Panc1 (cell line): ENCODE measurements at regions not wholly inside any gene's neighbourhood (a gene's known extent, or its start where the extent isn't known, plus 50 kb on each side); places are given as distances from the start of the nearest gene placed in this dataset.
A peak's percentile ranks its signal among the peaks of the same experiment; 100 is the strongest.
"Not testable (repeated sequence)": the region's sequence is repeated elsewhere in the genome, so short reads cannot be mapped to it uniquely, and the experiment has no call there.

Experiments used
- ATAC-seq: fragments of 200-7000 bp; cut with Tn5 transposase; 2 replicates; pipeline ENCODE4 v1.9.1; 2020; ENCODE audit warnings: mild to moderate bottlenecking, moderate library complexity
- BruUV-seq: library from RNA; stranded (reverse); fragments of 400-500 nt; replicated peaks from 2 replicates; lab custom pipeline; 2021; lab: Mats Ljungman, UMichigan
- CTCF ChIA-PET: fragments of 300-600 bp; sonication (Branson Sonifier 250); formaldehyde crosslinking; loops from one replicate; lab custom pipeline; 2022; ENCODE audit warnings: antibody characterized with exemption; lab: Charles Lee
- POLR2A ChIA-PET: fragments of 300-600 bp; sonication (Branson Sonifier 250); formaldehyde crosslinking; loops from one replicate; lab custom pipeline; 2022; ENCODE audit warnings: antibody characterized with exemption; lab: Charles Lee
- DNase-seq: peaks from one replicate; pipeline ENCODE4 v3.0.0-alpha.2; 2010; ENCODE audit warnings: low read depth, low spot score
- H3K27ac ChIP-seq: 2 replicates; pipeline ENCODE4 v1.5.1; 2011; ENCODE audit warnings: mild to moderate bottlenecking, low read length, inconsistent platforms
- H3K27me3 ChIP-seq: fragments of 200-500 bp; sonication (Bioruptor generic); 2 replicates; pipeline ENCODE4 v1.6.0; 2014; ENCODE audit warnings: low read length, inconsistent platforms; ENCODE audit not compliant: control insufficient read depth, insufficient read depth
- H3K36me3 ChIP-seq: fragments of 200-500 bp; sonication (Bioruptor generic); 2 replicates; pipeline ENCODE4 v1.5.1; 2014; ENCODE audit warnings: inconsistent platforms, mild to moderate bottlenecking, low read length, moderate library complexity; ENCODE audit not compliant: control insufficient read depth, insufficient read depth
- H3K4me1 ChIP-seq: 2 replicates; pipeline ENCODE4 v1.5.1; 2011; ENCODE audit warnings: inconsistent platforms, mild to moderate bottlenecking, low read length, moderate library complexity; ENCODE audit not compliant: control insufficient read depth, insufficient read depth
- H3K4me3 ChIP-seq, 2 experiments: 2 replicates each; pipeline ENCODE4 v1.5.1; 2011 to 2012; ENCODE audit warnings: low read depth in 2 of 2, low read length in 2 of 2, mild to moderate bottlenecking in 2 of 2, inconsistent platforms in 1 of 2, moderate library complexity in 1 of 2
- H3K9me3 ChIP-seq: fragments of 200-500 bp; sonication (Bioruptor generic); 2 replicates; pipeline ENCODE4 v1.5.1; 2014; ENCODE audit warnings: low read depth, mild to moderate bottlenecking, inconsistent platforms, low read length, moderate library complexity; ENCODE audit not compliant: control insufficient read depth, insufficient read depth
- POLR2AphosphoS5 ChIP-seq: IDR thresholded peaks from 2 replicates; pipeline ENCODE4 v1.6.1; 2012; ENCODE audit warnings: mild to moderate bottlenecking, low read depth, low read length, moderate library complexity
- SIN3A ChIP-seq: IDR thresholded peaks from 2 replicates; pipeline ENCODE4 v1.6.1; 2012; ENCODE audit warnings: low read depth, mild to moderate bottlenecking, low read length, moderate library complexity, borderline replicate concordance; ENCODE audit not compliant: insufficient read depth
- TCF7L2 ChIP-seq: IDR thresholded peaks from 2 replicates; pipeline ENCODE4 v1.6.1; 2011; ENCODE audit warnings: mild to moderate bottlenecking, low read depth, low read length, inconsistent platforms
- in situ Hi-C: cut with HindIII; loops from 2 replicates; pipeline ENCODE4 v1.10.0; 2016; ENCODE audit warnings: low sequenced_read_pairs, low pct_unique_long_range_greater_than_20kb
- intact Hi-C: fragments of 100-400 bp; cut with micrococcal nuclease; formaldehyde crosslinking; loops from one replicate; pipeline ENCODE4 v1.10.0; 2022; ENCODE audit not compliant: unreplicated experiment
- TF ChIP-seq, protein P1 (sequence below): fragments of 450-650 bp; IDR thresholded peaks from 2 replicates; pipeline ENCODE4 v1.5.1; 2017; ENCODE audit warnings: mild to moderate bottlenecking
- TF ChIP-seq, protein P2 (sequence below), 2 experiments: IDR thresholded peaks; 2 replicates each; pipeline ENCODE4 v1.6.1; 2011 to 2012; ENCODE audit warnings: low read depth in 2 of 2, control low read depth in 1 of 2, low read length in 1 of 2, mild to moderate bottlenecking in 1 of 2, moderate library complexity in 1 of 2; ENCODE audit not compliant: insufficient read depth in 1 of 2

DNA sequence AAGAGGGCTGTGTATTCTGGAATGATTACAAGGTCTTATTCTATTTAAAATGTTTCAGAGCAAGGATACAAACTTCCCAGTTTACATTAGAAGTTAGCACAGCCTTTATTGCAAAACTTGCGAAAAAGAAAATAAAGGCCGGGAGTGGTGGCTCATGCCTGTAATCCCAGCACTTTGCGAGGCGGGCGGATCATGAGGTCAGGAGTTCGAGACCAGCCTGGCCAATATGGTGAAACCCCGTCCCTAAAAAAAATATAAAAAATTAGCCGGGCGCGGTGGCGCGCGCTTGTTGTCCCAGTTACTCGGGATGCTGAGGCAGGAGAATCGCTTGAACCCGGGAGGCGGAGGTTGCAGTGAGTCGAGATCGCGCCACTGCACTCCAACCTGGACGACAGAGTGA, 87.1 kb downstream of the TRIM27 start:
- H3K4me1 ChIP-seq, BruUV-seq, DNase-seq, ATAC-seq, POLR2A ChIA-PET, in situ Hi-C loops, H3K27ac ChIP-seq, H3K27me3 ChIP-seq, H3K9me3 ChIP-seq, H3K36me3 ChIP-seq: not testable (repeated sequence)
- CTCF ChIA-PET = interaction anchor here (0.5 to 1.7 kb wide), 9 partner anchors 26 to 179 kb away, joined by 3 to 9 read pairs (median 4); partner anchors contain the start of gene TRIM27
- H3K4me3 ChIP-seq = peak overlapping the region; percentile 67 to 90
- intact Hi-C loops = loop anchor here (2.0 to 5.0 kb wide), 3 partner anchors 106 to 180 kb away; no protein-coding TSS in a partner anchor

DNA sequence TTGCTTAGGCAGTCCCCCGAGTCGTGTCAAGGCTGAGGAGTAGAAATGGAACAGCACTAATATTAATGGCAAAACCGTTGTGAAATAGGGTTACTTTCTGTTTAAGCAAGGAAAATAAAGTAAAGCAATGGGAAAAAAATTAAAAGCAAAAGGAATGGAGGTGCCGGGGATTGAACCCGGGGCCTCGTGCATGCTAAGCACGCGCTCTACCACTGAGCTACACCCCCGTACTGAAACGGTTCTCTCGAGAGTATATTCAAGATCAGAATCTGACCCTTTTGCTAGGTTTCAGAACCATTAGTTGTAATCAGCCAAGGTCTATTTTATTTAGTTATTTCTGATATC, 85.5 kb downstream of the TRIM27 start:
- DNase-seq = no peak
- BruUV-seq = no TSS peak
- TF ChIP-seq, protein P1, sequence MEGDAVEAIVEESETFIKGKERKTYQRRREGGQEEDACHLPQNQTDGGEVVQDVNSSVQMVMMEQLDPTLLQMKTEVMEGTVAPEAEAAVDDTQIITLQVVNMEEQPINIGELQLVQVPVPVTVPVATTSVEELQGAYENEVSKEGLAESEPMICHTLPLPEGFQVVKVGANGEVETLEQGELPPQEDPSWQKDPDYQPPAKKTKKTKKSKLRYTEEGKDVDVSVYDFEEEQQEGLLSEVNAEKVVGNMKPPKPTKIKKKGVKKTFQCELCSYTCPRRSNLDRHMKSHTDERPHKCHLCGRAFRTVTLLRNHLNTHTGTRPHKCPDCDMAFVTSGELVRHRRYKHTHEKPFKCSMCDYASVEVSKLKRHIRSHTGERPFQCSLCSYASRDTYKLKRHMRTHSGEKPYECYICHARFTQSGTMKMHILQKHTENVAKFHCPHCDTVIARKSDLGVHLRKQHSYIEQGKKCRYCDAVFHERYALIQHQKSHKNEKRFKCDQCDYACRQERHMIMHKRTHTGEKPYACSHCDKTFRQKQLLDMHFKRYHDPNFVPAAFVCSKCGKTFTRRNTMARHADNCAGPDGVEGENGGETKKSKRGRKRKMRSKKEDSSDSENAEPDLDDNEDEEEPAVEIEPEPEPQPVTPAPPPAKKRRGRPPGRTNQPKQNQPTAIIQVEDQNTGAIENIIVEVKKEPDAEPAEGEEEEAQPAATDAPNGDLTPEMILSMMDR = no peak
- TF ChIP-seq, protein P2, sequence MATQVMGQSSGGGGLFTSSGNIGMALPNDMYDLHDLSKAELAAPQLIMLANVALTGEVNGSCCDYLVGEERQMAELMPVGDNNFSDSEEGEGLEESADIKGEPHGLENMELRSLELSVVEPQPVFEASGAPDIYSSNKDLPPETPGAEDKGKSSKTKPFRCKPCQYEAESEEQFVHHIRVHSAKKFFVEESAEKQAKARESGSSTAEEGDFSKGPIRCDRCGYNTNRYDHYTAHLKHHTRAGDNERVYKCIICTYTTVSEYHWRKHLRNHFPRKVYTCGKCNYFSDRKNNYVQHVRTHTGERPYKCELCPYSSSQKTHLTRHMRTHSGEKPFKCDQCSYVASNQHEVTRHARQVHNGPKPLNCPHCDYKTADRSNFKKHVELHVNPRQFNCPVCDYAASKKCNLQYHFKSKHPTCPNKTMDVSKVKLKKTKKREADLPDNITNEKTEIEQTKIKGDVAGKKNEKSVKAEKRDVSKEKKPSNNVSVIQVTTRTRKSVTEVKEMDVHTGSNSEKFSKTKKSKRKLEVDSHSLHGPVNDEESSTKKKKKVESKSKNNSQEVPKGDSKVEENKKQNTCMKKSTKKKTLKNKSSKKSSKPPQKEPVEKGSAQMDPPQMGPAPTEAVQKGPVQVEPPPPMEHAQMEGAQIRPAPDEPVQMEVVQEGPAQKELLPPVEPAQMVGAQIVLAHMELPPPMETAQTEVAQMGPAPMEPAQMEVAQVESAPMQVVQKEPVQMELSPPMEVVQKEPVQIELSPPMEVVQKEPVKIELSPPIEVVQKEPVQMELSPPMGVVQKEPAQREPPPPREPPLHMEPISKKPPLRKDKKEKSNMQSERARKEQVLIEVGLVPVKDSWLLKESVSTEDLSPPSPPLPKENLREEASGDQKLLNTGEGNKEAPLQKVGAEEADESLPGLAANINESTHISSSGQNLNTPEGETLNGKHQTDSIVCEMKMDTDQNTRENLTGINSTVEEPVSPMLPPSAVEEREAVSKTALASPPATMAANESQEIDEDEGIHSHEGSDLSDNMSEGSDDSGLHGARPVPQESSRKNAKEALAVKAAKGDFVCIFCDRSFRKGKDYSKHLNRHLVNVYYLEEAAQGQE (IDR thresholded peaks at IDR 0.05; ENCODE audit: insufficient read depth in 1 of 2, low read depth in 2 of 2, low read length in 1 of 2) = no peak
- TF ChIP-seq POLR2AphosphoS5 = no peak
- no peak for TF ChIP-seq SIN3A
- TF ChIP-seq TCF7L2 = no peak
- Histone ChIP-seq H3K27me3 (peaks cover 10% of the 10 kb centered on the region; the same call in 1 of the 2 replicates), H3K36me3 (no peaks in the 10 kb centered on the region), H3K4me3 (peak overlapping the region; percentile 67 to 90), H3K4me1 (peaks cover 3% of the 10 kb centered on the region), H3K27ac (peak overlapping the region; percentile 89), H3K9me3 (no peaks in the 10 kb centered on the region)
- ChIA-PET CTCF (interaction anchor here (0.7 to 1.8 kb wide), 6 partner anchors 26 to 178 kb away, joined by 3 to 9 read pairs (median 3); no protein-coding TSS in a partner anchor), POLR2A (interaction anchor here (0.6 to 1.1 kb wide), 3 partner anchors 28 to 620 kb away, joined by 3 to 7 read pairs (median 4); no protein-coding TSS in a partner anchor)
- intact Hi-C loops = loop anchor here (1.0 to 5.0 kb wide), 2 partner anchors 58 to 104 kb away; no protein-coding TSS in a partner anchor
- ATAC-seq = peak; percentile 78
- in situ Hi-C loops = no loop called here
